HG03439 (cell line): ENCODE measurements at regions not wholly inside any gene's neighbourhood (a gene's known extent, or its start where the extent isn't known, plus 50 kb on each side); places are given as distances from the start of the nearest gene placed in this dataset.
"Not testable (repeated sequence)": the region's sequence is repeated elsewhere in the genome, so short reads cannot be mapped to it uniquely, and the experiment has no call there.

Experiments used
- ATAC-seq: cut with Tn5 transposase; IDR thresholded peaks from one replicate; pipeline ENCODE4 v1.9.1; 2021; ENCODE audit warnings: mild to moderate bottlenecking, moderate library complexity; ENCODE audit not compliant: unreplicated experiment

- ATAC-seq, result no peak
Measured at GRCh38 chr5:109630093-109630492, 59.6 kb upstream of the MAN2A1 start.

DNA sequence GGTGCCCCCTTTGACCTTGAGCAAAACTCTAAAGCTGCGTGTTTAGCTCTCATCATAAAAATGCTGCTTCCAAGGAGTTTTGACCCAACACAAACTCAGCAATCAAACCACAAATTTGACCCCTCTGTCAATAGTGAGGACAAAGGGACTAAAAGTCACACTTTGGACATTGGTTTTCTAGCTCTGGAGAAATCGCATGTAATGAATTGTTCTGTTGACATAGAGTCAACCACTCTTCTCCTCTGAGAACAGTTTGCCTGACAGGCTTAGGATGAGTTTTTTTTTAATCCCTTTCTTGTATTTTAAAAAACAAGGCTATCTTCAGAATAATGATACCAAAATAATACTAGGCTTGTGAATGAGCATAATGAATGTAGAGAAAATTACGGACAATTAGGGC, 61.1 kb upstream of the MAN2A1 start:
- ATAC-seq, result no peak

DNA sequence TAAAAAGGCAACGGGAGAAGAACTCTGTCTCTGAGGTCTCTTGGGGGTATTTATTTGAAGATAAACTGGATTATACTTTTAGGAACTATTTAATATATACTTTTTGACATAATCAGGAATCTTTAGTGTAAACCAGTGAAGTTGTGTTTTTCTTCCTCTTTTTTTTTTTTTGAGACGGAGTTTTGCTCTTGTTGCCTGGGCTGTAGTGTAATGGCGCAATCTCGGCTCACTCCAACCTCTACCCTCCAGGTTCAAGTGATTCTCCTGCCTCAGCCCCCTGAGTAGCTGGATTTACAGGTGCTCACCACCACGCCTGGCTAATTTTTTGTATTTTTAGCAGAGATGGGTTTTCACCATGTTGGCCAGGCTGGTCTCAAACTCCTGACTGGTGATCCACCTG, 68.5 kb upstream of the MAN2A1 start:
- ATAC-seq, result not testable (repeated sequence)

DNA sequence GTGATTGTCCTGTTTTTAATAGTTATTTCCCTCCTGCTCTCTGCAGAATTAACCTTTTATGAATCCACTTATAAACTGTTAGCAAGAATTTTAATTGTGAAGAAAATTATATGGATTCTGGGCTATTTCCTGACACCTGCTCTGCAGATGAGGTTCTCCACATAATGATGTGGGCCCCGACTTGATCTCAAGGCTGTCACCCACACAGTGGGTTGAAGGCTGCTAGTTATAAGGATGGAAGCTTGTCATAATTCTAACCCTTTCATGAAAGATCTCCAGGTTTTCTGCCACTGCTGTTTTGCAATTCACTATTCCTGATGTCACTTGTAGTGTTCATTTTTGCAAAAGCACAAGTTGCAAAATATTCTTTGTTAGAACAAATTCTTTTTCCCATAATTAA, 69.1 kb upstream of the MAN2A1 start:
- no peak for ATAC-seq

GRCh38 chr5:109619606-109620005, 70.1 kb upstream of the MAN2A1 start:
- no peak for ATAC-seq

DNA sequence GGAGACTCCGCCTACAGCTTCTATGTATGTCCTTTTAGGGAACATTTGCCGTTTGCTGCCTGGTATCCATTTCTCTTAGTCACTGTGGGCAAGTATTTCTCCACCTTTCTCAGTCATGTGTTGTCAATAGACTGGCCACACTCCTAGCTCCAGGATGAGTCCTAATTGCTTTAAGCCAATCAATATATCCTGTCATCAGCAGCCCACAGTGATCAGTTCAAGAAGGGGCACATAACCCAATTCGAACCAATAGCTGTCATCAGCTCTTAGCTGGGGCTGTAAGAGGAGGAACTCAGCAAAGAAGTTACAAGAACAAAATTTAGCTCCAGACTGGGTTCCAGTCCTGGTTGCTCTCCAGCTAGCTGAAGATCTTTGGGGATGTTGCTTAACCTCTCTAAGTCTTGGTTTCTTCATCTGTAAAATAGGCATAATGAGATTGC, 70.7 kb upstream of the MAN2A1 start:
- ATAC-seq, result no peak

- no peak for ATAC-seq
Measured at GRCh38 chr5:109614981-109615380, 74.7 kb upstream of the MAN2A1 start.

DNA sequence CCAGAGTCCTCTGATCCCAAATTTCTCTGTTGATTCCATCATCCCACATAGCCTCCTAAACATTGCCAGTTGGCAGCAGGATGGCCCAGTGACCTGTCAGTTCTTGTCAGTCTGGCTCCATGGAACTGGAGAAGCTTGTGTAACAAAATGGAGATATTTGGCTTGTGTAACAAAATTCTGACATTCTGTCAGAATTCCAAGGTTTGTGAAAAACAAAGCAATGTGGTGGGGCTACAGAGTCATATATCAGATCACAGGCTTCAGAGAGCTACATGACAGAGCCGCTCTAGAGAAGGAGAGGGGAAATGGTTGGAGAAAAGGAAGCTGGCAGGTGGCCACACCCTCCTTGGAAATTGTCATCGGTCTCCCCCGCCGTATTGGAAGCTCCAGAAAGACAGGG, 75.4 kb upstream of the MAN2A1 start:
- no peak for ATAC-seq

DNA sequence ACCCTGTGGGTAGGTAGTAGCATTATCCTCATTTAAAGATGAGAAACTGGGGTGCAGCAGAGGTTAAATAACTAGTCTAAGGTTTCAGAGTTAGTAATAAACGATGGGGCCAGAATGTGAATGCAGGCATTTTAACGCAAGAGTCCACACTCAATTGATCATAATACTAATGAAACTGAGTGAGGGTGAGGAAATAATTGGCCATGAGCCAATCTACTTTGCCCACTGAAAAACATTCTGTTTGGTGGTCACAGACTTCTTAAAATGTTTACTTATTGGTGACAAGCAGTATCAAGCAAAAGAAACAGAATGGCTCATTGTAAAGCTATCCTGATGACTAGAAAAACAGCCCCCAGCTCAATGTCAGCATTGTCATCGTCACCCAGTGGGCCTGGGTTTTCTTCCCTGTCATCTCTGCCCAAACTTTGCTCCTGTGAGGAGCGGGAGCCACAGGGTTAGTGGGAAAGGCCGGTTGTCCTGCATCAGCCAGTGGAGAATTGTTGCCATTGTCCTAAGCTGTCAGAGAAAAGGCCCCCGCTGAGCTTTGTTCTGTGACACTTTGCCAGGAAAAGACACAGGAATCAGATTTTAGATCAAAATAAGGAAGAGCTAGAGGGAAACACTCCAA, 77.3 kb upstream of the MAN2A1 start:
- no peak for ATAC-seq

DNA sequence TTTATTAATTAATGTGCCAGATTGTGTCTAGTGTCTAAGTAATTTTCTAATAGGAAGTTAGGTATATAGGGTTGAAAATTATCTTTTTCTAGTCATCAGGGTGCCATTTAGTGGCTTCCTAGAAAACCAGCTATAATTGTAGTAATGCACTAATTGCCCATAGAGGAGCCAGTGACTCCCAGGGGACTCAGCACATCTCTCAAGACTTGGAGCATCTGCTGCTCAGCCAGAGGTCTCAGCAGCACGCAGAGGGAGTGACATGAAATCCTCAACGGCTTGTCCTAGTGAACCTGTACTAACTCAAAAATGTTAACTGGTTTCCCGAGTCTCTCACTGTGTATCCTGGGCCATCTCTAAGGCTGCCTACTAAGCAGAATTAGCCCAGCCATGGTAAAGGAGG, 78.2 kb upstream of the MAN2A1 start:
- no peak for ATAC-seq

- no peak for ATAC-seq
Measured at GRCh38 chr5:109611061-109611460, 78.7 kb upstream of the MAN2A1 start.

GRCh38 chr5:109610581-109610980, 79.1 kb upstream of the MAN2A1 start:
- ATAC-seq, result no peak

DNA sequence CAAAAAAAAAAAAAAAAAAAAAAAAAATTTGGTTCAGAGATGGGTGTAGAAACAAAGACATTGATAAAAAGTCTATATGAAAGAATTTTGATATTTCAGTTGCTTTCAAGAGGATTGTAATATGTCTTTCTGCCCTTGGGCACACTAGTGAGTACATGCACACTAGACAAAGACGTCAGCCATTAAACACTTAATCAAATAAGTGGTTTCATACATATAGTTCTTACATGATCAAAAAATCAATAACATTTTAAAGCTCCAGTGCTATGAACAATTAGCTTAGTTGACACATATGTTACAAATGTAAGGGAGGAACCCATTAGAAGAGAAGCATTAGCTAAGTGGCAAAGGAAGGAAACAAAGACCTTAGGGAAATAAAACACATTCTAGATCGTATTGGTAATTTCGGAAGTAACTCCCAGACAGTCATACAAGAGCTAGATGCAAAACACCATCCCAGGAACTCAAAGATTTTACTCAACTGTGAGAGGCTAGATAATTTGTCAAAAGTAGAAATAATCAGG, 84.5 kb upstream of the MAN2A1 start:
- no peak for ATAC-seq

- no peak for ATAC-seq
Measured at GRCh38 chr5:109604758-109605157, 85.0 kb upstream of the MAN2A1 start.

- no peak for ATAC-seq
Measured at GRCh38 chr5:109601736-109602135, 88.0 kb upstream of the MAN2A1 start.

DNA sequence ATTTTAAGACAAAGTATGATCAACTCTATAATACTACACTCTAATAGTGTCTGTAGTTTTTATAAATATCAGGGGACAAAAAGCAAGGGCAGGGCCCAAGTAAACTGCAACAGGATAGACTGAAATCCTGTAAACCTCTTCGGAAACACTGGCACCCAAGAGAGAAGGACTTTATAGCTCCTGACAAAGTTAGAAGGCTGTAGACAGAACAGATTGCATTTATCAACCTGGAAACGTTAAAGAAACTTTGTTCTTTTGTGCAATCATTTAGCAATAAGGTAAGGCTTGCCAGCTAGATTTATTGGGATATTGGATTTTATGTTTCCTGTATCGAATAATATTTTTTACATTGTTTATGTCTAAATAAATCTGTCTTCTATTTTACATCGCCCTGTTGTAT, 91.8 kb upstream of the MAN2A1 start:
- ATAC-seq, result no peak

- no peak for ATAC-seq
Measured at GRCh38 chr5:109594217-109594616, 95.5 kb upstream of the MAN2A1 start.

GRCh38 chr5:109590799-109591198, 98.9 kb upstream of the MAN2A1 start:
- ATAC-seq, result no peak

DNA sequence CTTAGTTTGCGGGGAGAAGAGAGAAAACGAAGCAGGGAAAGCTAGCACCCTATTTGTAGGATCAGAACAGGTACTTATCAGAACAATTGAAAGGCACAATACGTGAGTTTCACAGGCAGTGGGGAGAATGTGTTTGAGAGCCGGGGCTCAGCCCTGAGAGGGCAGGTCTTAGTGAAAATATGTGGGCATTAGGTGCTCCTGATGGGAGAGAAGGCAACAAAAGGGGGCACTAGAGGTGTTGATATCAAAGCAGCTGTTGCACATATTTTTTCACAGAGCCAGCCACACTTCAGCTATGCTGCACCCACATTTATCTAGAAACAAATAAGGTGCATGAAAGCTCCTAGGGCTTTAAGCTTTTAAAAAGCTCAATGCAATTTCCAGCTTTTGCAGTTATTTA, 99.7 kb upstream of the MAN2A1 start:
- no peak for ATAC-seq

GRCh38 chr5:109589239-109589638, 100.5 kb upstream of the MAN2A1 start:
- no peak for ATAC-seq

DNA sequence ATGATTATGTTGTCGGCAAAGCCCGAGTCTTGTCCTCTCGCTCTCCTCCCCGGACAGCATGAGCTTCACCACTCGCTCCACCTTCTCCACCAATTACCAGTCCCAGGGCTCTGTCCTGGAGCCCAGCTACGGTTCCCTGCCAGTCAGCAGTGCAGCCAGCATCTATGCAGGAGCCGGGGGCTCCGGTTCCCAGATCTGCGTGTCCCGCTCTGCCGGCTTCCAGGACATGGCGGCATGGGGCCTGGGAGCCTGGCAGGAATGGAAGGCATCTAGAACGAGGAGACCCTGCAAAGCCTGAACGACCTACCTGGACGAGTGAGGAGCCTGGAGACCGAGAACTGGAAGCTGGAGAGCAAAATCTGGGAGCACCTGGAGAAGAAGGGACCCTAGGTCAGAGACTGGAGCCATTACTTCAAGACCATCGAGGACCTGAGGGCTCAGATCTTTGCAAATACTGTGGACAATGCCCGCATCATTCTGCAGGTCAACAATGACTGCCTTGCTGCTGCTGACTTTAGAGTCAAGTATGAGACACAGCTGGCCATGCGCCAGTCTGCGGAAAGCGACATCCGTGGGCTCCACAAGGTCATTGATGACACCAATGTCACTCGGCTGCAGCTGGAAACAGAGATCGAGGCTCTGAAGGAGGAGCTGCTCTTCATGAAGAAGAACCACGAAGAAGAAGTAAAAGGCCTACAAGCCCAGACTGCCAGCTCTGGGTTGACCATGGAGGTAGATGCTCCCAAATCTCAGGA, 101.3 kb upstream of the MAN2A1 start:
- ATAC-seq, result no peak

- no peak for ATAC-seq
Measured at GRCh38 chr5:109584986-109585599, 104.6 kb upstream of the MAN2A1 start.
